ENCODE measurements at regions not wholly inside any gene's neighbourhood (a gene's known extent, or its start where the extent isn't known, plus 50 kb on each side); places are given as distances from the start of the nearest gene placed in this dataset.

GRCh38 chr9:16924311-16924915 is 53.9 kb upstream of the BNC2 start:
- Histone ChIP-seq H3K36me3 (ENCODE audit: insufficient read depth, low read length) (no peaks in the 10 kb centered on the region), H3K4me3 (ENCODE audit: low read length) (no peak overlapping the region), H3K9me3 (ENCODE audit: control insufficient read depth in 1 of 2, insufficient read depth in 1 of 2, low read length in 2 of 2) (peaks cover 0 to 22% of the 10 kb centered on the region in 2 experiments), H3K4me1 (ENCODE audit: insufficient read depth, low read length) (no peaks in the 10 kb centered on the region), H3K27ac (ENCODE audit: low read depth in 1 of 2, low read length in 2 of 2) (no peak overlapping the region), H3K27me3 (ENCODE audit: control insufficient read depth in 1 of 2, insufficient read depth in 2 of 2, low read length in 2 of 2) (no peaks in the 10 kb centered on the region)
- H3K36me3 Mint-ChIP-seq (ENCODE audit: low read depth) = no peaks in the 10 kb centered on the region
- DNase-seq (no peak), ATAC-seq (ENCODE audit: poor library complexity) (no peak)
- no peaks in the 10 kb centered on the region for H3K27me3 Mint-ChIP-seq
- intact Hi-C loops (cut with DNase I, micrococcal nuclease) = no loop called here
- TF ChIP-seq, protein P1, sequence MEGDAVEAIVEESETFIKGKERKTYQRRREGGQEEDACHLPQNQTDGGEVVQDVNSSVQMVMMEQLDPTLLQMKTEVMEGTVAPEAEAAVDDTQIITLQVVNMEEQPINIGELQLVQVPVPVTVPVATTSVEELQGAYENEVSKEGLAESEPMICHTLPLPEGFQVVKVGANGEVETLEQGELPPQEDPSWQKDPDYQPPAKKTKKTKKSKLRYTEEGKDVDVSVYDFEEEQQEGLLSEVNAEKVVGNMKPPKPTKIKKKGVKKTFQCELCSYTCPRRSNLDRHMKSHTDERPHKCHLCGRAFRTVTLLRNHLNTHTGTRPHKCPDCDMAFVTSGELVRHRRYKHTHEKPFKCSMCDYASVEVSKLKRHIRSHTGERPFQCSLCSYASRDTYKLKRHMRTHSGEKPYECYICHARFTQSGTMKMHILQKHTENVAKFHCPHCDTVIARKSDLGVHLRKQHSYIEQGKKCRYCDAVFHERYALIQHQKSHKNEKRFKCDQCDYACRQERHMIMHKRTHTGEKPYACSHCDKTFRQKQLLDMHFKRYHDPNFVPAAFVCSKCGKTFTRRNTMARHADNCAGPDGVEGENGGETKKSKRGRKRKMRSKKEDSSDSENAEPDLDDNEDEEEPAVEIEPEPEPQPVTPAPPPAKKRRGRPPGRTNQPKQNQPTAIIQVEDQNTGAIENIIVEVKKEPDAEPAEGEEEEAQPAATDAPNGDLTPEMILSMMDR (IDR thresholded peaks at IDR 0.05) = no peak
- H3K27ac Mint-ChIP-seq = no peak overlapping the region
- POLR2A ChIA-PET = no interaction called here
- H3K4me3 Mint-ChIP-seq = no peak overlapping the region
- H3K9me3 Mint-ChIP-seq = peaks cover 2% of the 10 kb centered on the region
- CTCF ChIA-PET = no interaction called here
- no peaks in the 10 kb centered on the region for H3K4me1 Mint-ChIP-seq (ENCODE audit: low read depth)

DNA sequence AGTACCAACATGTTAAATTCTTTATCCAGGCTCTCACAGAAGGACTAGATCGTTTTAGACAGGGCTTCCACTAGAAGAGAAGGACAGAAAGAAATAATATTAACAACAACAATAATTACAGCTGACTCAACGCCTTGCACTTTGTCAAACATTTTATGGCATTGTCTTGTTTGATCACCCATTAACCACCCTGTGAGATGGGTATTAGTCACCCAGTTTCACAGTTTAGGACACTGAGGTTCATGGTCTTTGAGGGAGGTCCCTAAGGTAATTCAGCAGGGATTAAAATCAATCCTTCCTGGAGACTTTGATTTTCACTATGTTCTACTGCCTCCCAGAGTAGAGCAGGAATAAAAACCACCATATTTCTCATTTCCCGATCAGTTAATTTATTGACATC is 51.4 kb upstream of the BNC2 start:
- no peaks in the 10 kb centered on the region for H3K4me1 ChIP-seq (ENCODE audit: insufficient read depth, low read length)
- Mint-ChIP-seq H3K36me3 (ENCODE audit: low read depth) (no peaks in the 10 kb centered on the region), H3K4me1 (ENCODE audit: low read depth) (no peaks in the 10 kb centered on the region), H3K27me3 (no peaks in the 10 kb centered on the region), H3K9me3 (peaks cover 2% of the 10 kb centered on the region), H3K27ac (no peak overlapping the region), H3K4me3 (no peak overlapping the region)
- H3K27ac ChIP-seq (ENCODE audit: low read depth in 1 of 2, low read length in 2 of 2) = no peak overlapping the region
- CTCF ChIA-PET = no interaction called here
- H3K27me3 ChIP-seq (ENCODE audit: control insufficient read depth in 1 of 2, insufficient read depth in 2 of 2, low read length in 2 of 2) = no peaks in the 10 kb centered on the region
- peaks cover 0 to 24% of the 10 kb centered on the region in 2 experiments for H3K9me3 ChIP-seq (ENCODE audit: control insufficient read depth in 1 of 2, insufficient read depth in 1 of 2, low read length in 2 of 2)
- no peaks in the 10 kb centered on the region for H3K36me3 ChIP-seq (ENCODE audit: insufficient read depth, low read length)
- TF ChIP-seq, protein P1 (IDR thresholded peaks at IDR 0.05) = no peak
- DNase-seq (no peak), ATAC-seq (ENCODE audit: poor library complexity) (no peak)
- intact Hi-C loops (cut with DNase I, micrococcal nuclease) = no loop called here
- POLR2A ChIA-PET = no interaction called here
- no peak overlapping the region for H3K4me3 ChIP-seq (ENCODE audit: low read length)
